SK-N-SH treated with all-trans-retinoic acid at 6 μM for 48 hours (cell line): ENCODE measurements at regions not wholly inside any gene's neighbourhood (a gene's known extent, or its start where the extent isn't known, plus 50 kb on each side); places are given as distances from the start of the nearest gene placed in this dataset.

Experiments used
- ATAC-seq: fragments of 200-7000 bp; cut with Tn5 transposase; 3 replicates; pipeline ENCODE4 v1.9.1; 2020; ENCODE audit warnings: mild to moderate bottlenecking, moderate library complexity
- ARNTL ChIP-seq: fragments of 450-650 bp; formaldehyde crosslinking; IDR thresholded peaks from 2 replicates; pipeline ENCODE4 v1.5.0; 2020; ENCODE audit warnings: low read depth, mild to moderate bottlenecking, moderate library complexity, borderline replicate concordance
- CREB5 ChIP-seq: fragments of 250-450 bp; sonication (Bioruptor Pico); IDR thresholded peaks from 2 replicates; pipeline ENCODE4 v1.5.1; 2020; ENCODE audit warnings: low read depth, mild to moderate bottlenecking, moderate library complexity
- CSDC2 ChIP-seq: fragments of 250-450 bp; sonication (Bioruptor Pico); IDR thresholded peaks from 2 replicates; pipeline ENCODE4 v1.5.0; 2020; ENCODE audit warnings: mild to moderate bottlenecking, moderate library complexity
- CSRNP3 ChIP-seq: fragments of 250-450 bp; sonication (Bioruptor Pico); IDR thresholded peaks from 2 replicates; pipeline ENCODE4 v1.5.1; 2021; ENCODE audit warnings: mild to moderate bottlenecking, moderate library complexity
- ESRRG ChIP-seq: fragments of 250-450 bp; sonication (Bioruptor Pico); IDR thresholded peaks from 2 replicates; pipeline ENCODE4 v1.6.1; 2021; ENCODE audit warnings: mild to moderate bottlenecking
- GLIS3 ChIP-seq: fragments of 250-450 bp; sonication (Bioruptor Pico); IDR thresholded peaks from 2 replicates; pipeline ENCODE4 v1.5.0; 2020; ENCODE audit warnings: mild to moderate bottlenecking, moderate library complexity
- ISL1 ChIP-seq: fragments of 250-450 bp; sonication (Bioruptor Pico); IDR thresholded peaks from 2 replicates; pipeline ENCODE4 v2.1.2; 2022; ENCODE audit warnings: mild to moderate bottlenecking, moderate library complexity
- PATZ1 ChIP-seq: fragments of 250-450 bp; sonication (Bioruptor Pico); IDR thresholded peaks from 2 replicates; pipeline ENCODE4 v1.8.0; 2020; ENCODE audit warnings: mild to moderate bottlenecking, moderate library complexity, borderline replicate concordance
- POU6F1 ChIP-seq: fragments of 250-450 bp; sonication (Bioruptor Pico); IDR thresholded peaks from 2 replicates; pipeline ENCODE4 v1.8.0; 2021; ENCODE audit warnings: low read depth, mild to moderate bottlenecking, moderate library complexity, borderline replicate concordance
- PPARA ChIP-seq: fragments of 250-450 bp; sonication (Bioruptor Pico); IDR thresholded peaks from 2 replicates; pipeline ENCODE4 v1.5.0; 2020; ENCODE audit warnings: mild to moderate bottlenecking, borderline replicate concordance
- RARB ChIP-seq: fragments of 250-450 bp; sonication (Bioruptor Pico); IDR thresholded peaks from 2 replicates; pipeline ENCODE4 v1.8.0; 2021; ENCODE audit warnings: mild to moderate bottlenecking, moderate library complexity
- SNAI2 ChIP-seq: fragments of 250-450 bp; sonication (Bioruptor Pico); IDR thresholded peaks from 2 replicates; pipeline ENCODE4 v1.5.0; 2020; ENCODE audit warnings: mild to moderate bottlenecking, moderate library complexity
- TCF4 ChIP-seq: fragments of 250-450 bp; sonication (Bioruptor Pico); IDR thresholded peaks from 2 replicates; pipeline ENCODE4 v1.8.0; 2021; ENCODE audit warnings: mild to moderate bottlenecking, moderate library complexity, borderline replicate concordance
- TOX ChIP-seq: fragments of 250-450 bp; sonication (Bioruptor Pico); IDR thresholded peaks from 2 replicates; pipeline ENCODE4 v1.8.0; 2021; ENCODE audit warnings: mild to moderate bottlenecking, moderate library complexity, borderline replicate concordance
- TSHZ2 ChIP-seq: fragments of 250-450 bp; sonication (Bioruptor Pico); IDR thresholded peaks from 2 replicates; pipeline ENCODE4 v1.5.0; 2020; ENCODE audit warnings: mild to moderate bottlenecking, moderate library complexity
- ZC3H10 ChIP-seq: fragments of 250-450 bp; sonication (Bioruptor Pico); IDR thresholded peaks from 2 replicates; pipeline ENCODE4 v1.5.1; 2021; ENCODE audit warnings: mild to moderate bottlenecking, moderate library complexity
- ZFP3 ChIP-seq: fragments of 250-450 bp; sonication (Bioruptor Pico); IDR thresholded peaks from 2 replicates; pipeline ENCODE4 v1.5.0; 2020; ENCODE audit warnings: mild to moderate bottlenecking, moderate library complexity
- ZNF565 ChIP-seq: fragments of 450-650 bp; formaldehyde crosslinking; conservative IDR thresholded peaks from 2 replicates; pipeline ENCODE4 v1.5.0; 2020; ENCODE audit warnings: low read depth, mild to moderate bottlenecking, moderate library complexity
- ZNF70 ChIP-seq: fragments of 450-650 bp; formaldehyde crosslinking; IDR thresholded peaks from 2 replicates; pipeline ENCODE4 v1.5.0; 2020; ENCODE audit warnings: mild to moderate bottlenecking, moderate library complexity
- ZNF8 ChIP-seq: fragments of 450-650 bp; formaldehyde crosslinking; IDR thresholded peaks from 2 replicates; pipeline ENCODE4 v1.5.0; 2020; ENCODE audit warnings: mild to moderate bottlenecking, moderate library complexity

GRCh38 chr2:13616059-13616458 is 899.3 kb downstream of the TRIB2 start:
- no peak for ATAC-seq
- TF ChIP-seq TOX (no peak), ZC3H10 (CRISPR knock-in tag) (no peak), ZNF565 (CRISPR knock-in tag) (no peak), ZNF70 (CRISPR knock-in tag) (no peak), GLIS3 (CRISPR knock-in tag) (no peak), TSHZ2 (CRISPR knock-in tag) (no peak), ARNTL (CRISPR knock-in tag) (no peak)

- TF ChIP-seq TOX = no peak
- no peak for TF ChIP-seq TSHZ2 (CRISPR knock-in tag)
- no peak for TF ChIP-seq ZNF8 (CRISPR knock-in tag)
- no peak for TF ChIP-seq ESRRG (CRISPR knock-in tag)
- TF ChIP-seq CSRNP3 (CRISPR knock-in tag) = no peak
- no peak for TF ChIP-seq ZC3H10 (CRISPR knock-in tag)
- TF ChIP-seq PPARA (CRISPR knock-in tag) = no peak
- TF ChIP-seq GLIS3 (CRISPR knock-in tag) = no peak
- TF ChIP-seq, all 23 proteins: peak for 0
- no peak for ATAC-seq
These were observed 899.9 kb downstream of the TRIB2 start for GRCh38 chr2:13616616-13617015.

- no peak for TF ChIP-seq ZC3H10 (CRISPR knock-in tag)
- no peak for TF ChIP-seq CSRNP3 (CRISPR knock-in tag)
- no peak for TF ChIP-seq ARNTL (CRISPR knock-in tag)
- TF ChIP-seq PATZ1 (CRISPR knock-in tag) = no peak
- TF ChIP-seq ZNF8 (CRISPR knock-in tag) = no peak
- TF ChIP-seq ISL1 = no peak
- no peak for TF ChIP-seq TOX
- TF ChIP-seq SNAI2 (CRISPR knock-in tag) = no peak
- TF ChIP-seq CREB5 (CRISPR knock-in tag) = no peak
- no peak for TF ChIP-seq TSHZ2 (CRISPR knock-in tag)
- no peak for TF ChIP-seq CSDC2 (CRISPR knock-in tag)
- TF ChIP-seq POU6F1 (CRISPR knock-in tag) = no peak
- TF ChIP-seq RARB = no peak
- no peak for TF ChIP-seq PPARA (CRISPR knock-in tag)
- no peak for TF ChIP-seq TCF4 (CRISPR knock-in tag)
- TF ChIP-seq ZFP3 (CRISPR knock-in tag) = no peak
- no peak for ATAC-seq
These were observed 911.4 kb downstream of the TRIB2 start for GRCh38 chr2:13628122-13628521.
